ENCODE measurements at regions not wholly inside any gene's neighbourhood (a gene's known extent, or its start where the extent isn't known, plus 50 kb on each side); places are given as distances from the start of the nearest gene placed in this dataset.

- no peak overlapping the region for H4K5ac ChIP-seq (ENCODE audit: insufficient read length, low read depth, low read length)
- TF ChIP-seq, protein P1, sequence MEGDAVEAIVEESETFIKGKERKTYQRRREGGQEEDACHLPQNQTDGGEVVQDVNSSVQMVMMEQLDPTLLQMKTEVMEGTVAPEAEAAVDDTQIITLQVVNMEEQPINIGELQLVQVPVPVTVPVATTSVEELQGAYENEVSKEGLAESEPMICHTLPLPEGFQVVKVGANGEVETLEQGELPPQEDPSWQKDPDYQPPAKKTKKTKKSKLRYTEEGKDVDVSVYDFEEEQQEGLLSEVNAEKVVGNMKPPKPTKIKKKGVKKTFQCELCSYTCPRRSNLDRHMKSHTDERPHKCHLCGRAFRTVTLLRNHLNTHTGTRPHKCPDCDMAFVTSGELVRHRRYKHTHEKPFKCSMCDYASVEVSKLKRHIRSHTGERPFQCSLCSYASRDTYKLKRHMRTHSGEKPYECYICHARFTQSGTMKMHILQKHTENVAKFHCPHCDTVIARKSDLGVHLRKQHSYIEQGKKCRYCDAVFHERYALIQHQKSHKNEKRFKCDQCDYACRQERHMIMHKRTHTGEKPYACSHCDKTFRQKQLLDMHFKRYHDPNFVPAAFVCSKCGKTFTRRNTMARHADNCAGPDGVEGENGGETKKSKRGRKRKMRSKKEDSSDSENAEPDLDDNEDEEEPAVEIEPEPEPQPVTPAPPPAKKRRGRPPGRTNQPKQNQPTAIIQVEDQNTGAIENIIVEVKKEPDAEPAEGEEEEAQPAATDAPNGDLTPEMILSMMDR (conservative IDR thresholded peaks at IDR 0.05) = no peak
- no peak for DNase-seq
- no peak overlapping the region for H2BK5ac ChIP-seq (ENCODE audit: insufficient read length, low read length)
- no peaks in the 10 kb centered on the region for H3K79me2 ChIP-seq (ENCODE audit: insufficient read depth, low read length)
- no peaks in the 10 kb centered on the region for H3K36me3 Mint-ChIP-seq (ENCODE audit: insufficient read depth in 1 of 3, low read depth in 3 of 3)
- no peak overlapping the region for H3T11ph ChIP-seq (ENCODE audit: low read length)
- H3K23ac ChIP-seq (ENCODE audit: insufficient read length, low read depth, low read length) = no peak overlapping the region
- H3K4ac ChIP-seq (ENCODE audit: low read depth, low read length) = no peak overlapping the region
- no peaks in the 10 kb centered on the region for H3K27me3 Mint-ChIP-seq (ENCODE audit: low read depth)
- H2AK5ac ChIP-seq (ENCODE audit: insufficient read length, low read length) = no peak overlapping the region
- H3K79me1 ChIP-seq (ENCODE audit: insufficient read depth, low read depth, low read length, poor library complexity, severe bottlenecking) = no peaks in the 10 kb centered on the region
- H3K27me3 ChIP-seq (ENCODE audit: insufficient read depth, low read length) = no peaks in the 10 kb centered on the region
- no peak overlapping the region for H2BK120ac ChIP-seq (ENCODE audit: low read depth, low read length, poor library complexity, severe bottlenecking)
- H3K27ac Mint-ChIP-seq = no peak overlapping the region
- H2BK15ac ChIP-seq (ENCODE audit: low read depth, low read length) = no peak overlapping the region
- H3K9me3 ChIP-seq (ENCODE audit: control insufficient read depth, low read depth, low read length) = no peaks in the 10 kb centered on the region
- no peak overlapping the region for H3K18ac ChIP-seq (ENCODE audit: insufficient read length, low read depth, low read length)
- H3K4me2 ChIP-seq (ENCODE audit: insufficient read depth, insufficient read length, low read length) = no peak overlapping the region
- H3K9me3 Mint-ChIP-seq = no peaks in the 10 kb centered on the region
- no peak overlapping the region for H3K4me3 Mint-ChIP-seq
- H4K91ac ChIP-seq (ENCODE audit: insufficient read length, low read depth, low read length) = no peak overlapping the region
- no peaks in the 10 kb centered on the region; the same call in 1 of the 2 replicates for H3K4me1 ChIP-seq (ENCODE audit: insufficient read depth, low read length)
- no peak overlapping the region for H2BK20ac ChIP-seq (ENCODE audit: low read depth, low read length, poor library complexity, severe bottlenecking)
- no peak overlapping the region for H2AFZ ChIP-seq (ENCODE audit: low read length)
- H4K20me1 ChIP-seq (ENCODE audit: control insufficient read depth, insufficient read depth, insufficient read length) = no peaks in the 10 kb centered on the region
- no CpG with 5 or more reads among the region's 3 CpGs for WGBS (ENCODE audit: extremely low coverage, insufficient read length, low lambda C conversion rate)
- peaks cover 3 to 8% of the 10 kb centered on the region in 2 experiments; a peak in 3 of 4 replicates for H3K4me1 Mint-ChIP-seq
- no peak overlapping the region for H2BK12ac ChIP-seq (ENCODE audit: insufficient read length, low read depth, low read length)
- H3K9ac ChIP-seq (ENCODE audit: extremely low read depth, insufficient read length, low read length) = no peak overlapping the region
- H3K27ac ChIP-seq (ENCODE audit: insufficient read length, low read depth, low read length) = no peak overlapping the region
- no peak overlapping the region for H4K8ac ChIP-seq (replicated peaks; ENCODE audit: insufficient read length, low read depth, low read length)
- no peak overlapping the region for H3K14ac ChIP-seq (ENCODE audit: insufficient read depth, low read length)
- no peak overlapping the region for H3K56ac ChIP-seq (ENCODE audit: insufficient read length, low read depth, low read length)
- no peaks in the 10 kb centered on the region for H3K23me2 ChIP-seq (ENCODE audit: insufficient read length, low read depth, low read length, poor library complexity, severe bottlenecking)
Measured at GRCh38 chr10:4646547-4646946, 179.5 kb upstream of the AKR1E2 start.
